ENCODE measurements at regions not wholly inside any gene's neighbourhood (a gene's known extent, or its start where the extent isn't known, plus 50 kb on each side); places are given as distances from the start of the nearest gene placed in this dataset.

DNA sequence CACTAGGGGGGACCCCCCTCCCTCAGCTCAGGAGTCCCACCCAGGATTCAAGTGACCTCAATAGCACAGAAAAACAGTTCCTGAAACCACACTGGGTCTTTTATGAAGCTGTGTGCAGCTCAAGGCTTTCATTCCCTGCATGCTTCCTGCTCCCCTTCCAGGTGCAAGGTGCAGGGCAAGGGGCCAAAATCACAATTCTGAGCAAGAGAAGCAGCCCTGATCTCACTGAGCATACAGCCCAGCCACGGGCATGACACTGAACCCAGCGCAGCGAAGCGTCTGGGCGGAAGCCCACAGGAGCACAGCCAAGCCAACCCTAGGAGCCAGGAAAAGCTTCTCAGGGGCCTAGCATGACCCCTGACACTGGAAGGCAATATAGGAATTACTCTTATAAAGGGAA lies 62.9 kb downstream of the IRX2 start (continued):
- TF ChIP-seq, protein P1, sequence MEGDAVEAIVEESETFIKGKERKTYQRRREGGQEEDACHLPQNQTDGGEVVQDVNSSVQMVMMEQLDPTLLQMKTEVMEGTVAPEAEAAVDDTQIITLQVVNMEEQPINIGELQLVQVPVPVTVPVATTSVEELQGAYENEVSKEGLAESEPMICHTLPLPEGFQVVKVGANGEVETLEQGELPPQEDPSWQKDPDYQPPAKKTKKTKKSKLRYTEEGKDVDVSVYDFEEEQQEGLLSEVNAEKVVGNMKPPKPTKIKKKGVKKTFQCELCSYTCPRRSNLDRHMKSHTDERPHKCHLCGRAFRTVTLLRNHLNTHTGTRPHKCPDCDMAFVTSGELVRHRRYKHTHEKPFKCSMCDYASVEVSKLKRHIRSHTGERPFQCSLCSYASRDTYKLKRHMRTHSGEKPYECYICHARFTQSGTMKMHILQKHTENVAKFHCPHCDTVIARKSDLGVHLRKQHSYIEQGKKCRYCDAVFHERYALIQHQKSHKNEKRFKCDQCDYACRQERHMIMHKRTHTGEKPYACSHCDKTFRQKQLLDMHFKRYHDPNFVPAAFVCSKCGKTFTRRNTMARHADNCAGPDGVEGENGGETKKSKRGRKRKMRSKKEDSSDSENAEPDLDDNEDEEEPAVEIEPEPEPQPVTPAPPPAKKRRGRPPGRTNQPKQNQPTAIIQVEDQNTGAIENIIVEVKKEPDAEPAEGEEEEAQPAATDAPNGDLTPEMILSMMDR (IDR thresholded peaks at IDR 0.05 in 2 of 3, conservative IDR thresholded peaks at IDR 0.05 in 1 of 3; ENCODE audit: borderline replicate concordance in 1 of 3, insufficient read depth in 1 of 3, low read depth in 2 of 3, low read length in 2 of 3), result no peak
- TF ChIP-seq EZH2 (IDR thresholded peaks at IDR 0.05) (no peak), EZH2phosphoT487 (IDR thresholded peaks at IDR 0.05; ENCODE audit: borderline replicate concordance) (no peak), ZNF274 (IDR thresholded peaks at IDR 0.05; ENCODE audit: low read depth, low read length) (no peak)

DNA sequence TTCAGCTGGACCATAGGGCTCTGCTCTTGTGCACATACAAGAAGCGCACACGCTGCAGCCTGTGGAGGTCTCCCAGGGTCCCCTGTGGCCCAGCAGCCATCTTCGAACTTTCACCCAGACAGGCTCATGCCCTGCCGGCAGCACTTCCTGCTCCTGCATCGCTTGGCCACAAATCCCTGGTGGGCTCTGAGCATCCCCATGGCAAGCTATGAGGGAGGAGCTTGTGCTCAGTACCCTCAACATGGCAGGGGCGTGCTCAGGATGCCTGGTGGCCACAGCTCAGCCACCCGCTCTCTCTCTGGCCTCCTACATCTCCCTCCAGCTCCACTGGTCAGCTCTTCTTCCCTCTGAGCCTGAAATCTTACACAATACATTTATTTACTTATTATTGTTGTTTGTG lies 63.7 kb downstream of the IRX2 start:
- H3K27ac ChIP-seq (ENCODE audit: low read depth, low read length), result no peak overlapping the region
- no peaks in the 10 kb centered on the region for H3K79me2 ChIP-seq (ENCODE audit: insufficient read depth, low read length)
- intact Hi-C loops (cut with micrococcal nuclease), result no loop called here
- H4K20me1 ChIP-seq (ENCODE audit: insufficient read depth), result no peaks in the 10 kb centered on the region
- ChIA-PET CTCF (no interaction called here), RAD21 (ENCODE audit: low non-redundant PET in 1 of 2, low total read pairs in 2 of 2, uncharacterized antibody in 2 of 2, unreplicated experiment in 2 of 2) (no interaction called here), POLR2A (no interaction called here)
- no peaks in the 10 kb centered on the region for H3K9me2 ChIP-seq (ENCODE audit: insufficient read depth)
- DNase-seq (ENCODE audit: low read depth, low spot score) (no peak), ATAC-seq (no peak)
- TF ChIP-seq ATF3 (IDR thresholded peaks at IDR 0.05), result no peak
- TF ChIP-seq ELF1 (IDR thresholded peaks at IDR 0.05; ENCODE audit: borderline replicate concordance, low read depth), result no peak
- no peak for TF ChIP-seq SIN3A (IDR thresholded peaks at IDR 0.05; ENCODE audit: low read depth)
- no peak for TF ChIP-seq POLR2A (IDR thresholded peaks at IDR 0.05; ENCODE audit: borderline replicate concordance, extremely low read depth, insufficient read depth, insufficient read length)
- TF ChIP-seq RAD21 (IDR thresholded peaks at IDR 0.05; ENCODE audit: low read depth), result no peak
- no peak for TF ChIP-seq YY1 (IDR thresholded peaks at IDR 0.05; ENCODE audit: extremely low read depth, insufficient replicate concordance, low read depth, low read length)
- TF ChIP-seq FOSL1 (IDR thresholded peaks at IDR 0.05; ENCODE audit: low read depth), result no peak
- no peak for TF ChIP-seq ZNF274 (IDR thresholded peaks at IDR 0.05; ENCODE audit: low read depth, low read length)
- no peak for TF ChIP-seq POLR2AphosphoS5 (IDR thresholded peaks at IDR 0.05; ENCODE audit: low read depth, low read length)
- TF ChIP-seq, protein P2, sequence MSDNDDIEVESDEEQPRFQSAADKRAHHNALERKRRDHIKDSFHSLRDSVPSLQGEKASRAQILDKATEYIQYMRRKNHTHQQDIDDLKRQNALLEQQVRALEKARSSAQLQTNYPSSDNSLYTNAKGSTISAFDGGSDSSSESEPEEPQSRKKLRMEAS (IDR thresholded peaks at IDR 0.05), result no peak
- TF ChIP-seq, protein P1 (IDR thresholded peaks at IDR 0.05 in 2 of 3, conservative IDR thresholded peaks at IDR 0.05 in 1 of 3; ENCODE audit: borderline replicate concordance in 1 of 3, insufficient read depth in 1 of 3, low read depth in 2 of 3, low read length in 2 of 3), result no peak
- no peak for TF ChIP-seq ZFX (IDR thresholded peaks at IDR 0.05)
- no peak for TF ChIP-seq EZH2 (IDR thresholded peaks at IDR 0.05)
- no peaks in the 10 kb centered on the region for H3K36me3 ChIP-seq (ENCODE audit: control insufficient read depth in 1 of 2, insufficient read depth in 2 of 2, low read length in 2 of 2)
- H3K4me2 ChIP-seq (ENCODE audit: low read length), result no peak overlapping the region
- no peak overlapping the region for H3K4me3 ChIP-seq (replicated peaks in 1 of 2; ENCODE audit: low read depth in 1 of 2, low read length in 2 of 2)
- no TSS peak for BruUV-seq (replicated peaks)
- H3K4me1 ChIP-seq (ENCODE audit: control insufficient read depth in 1 of 2, insufficient read depth in 2 of 2, low read length in 2 of 2), result no peaks in the 10 kb centered on the region
- no peaks in the 10 kb centered on the region for H3K27me3 ChIP-seq (ENCODE audit: insufficient read depth, low read length)
- H3K9ac ChIP-seq (ENCODE audit: low read length), result no peak overlapping the region
- H3K9me3 ChIP-seq (ENCODE audit: control insufficient read depth in 1 of 2, insufficient read depth in 1 of 2, low read depth in 1 of 2, low read length in 2 of 2), result peaks cover 11 to 17% of the 10 kb centered on the region in 2 experiments; a peak in 2 of 4 replicates
- no peak overlapping the region for H2AFZ ChIP-seq (ENCODE audit: low read depth, low read length, poor library complexity, severe bottlenecking)

All from HCT116 (cell line).